ENCODE measurements at regions not wholly inside any gene's neighbourhood (a gene's known extent, or its start where the extent isn't known, plus 50 kb on each side); places are given as distances from the start of the nearest gene placed in this dataset.
A peak's percentile ranks its signal among the peaks of the same experiment; 100 is the strongest.

- no peak for DNase-seq (ENCODE audit: low spot score)
These were observed 107.0 kb upstream of the PDE1C start for GRCh38 chr7:32177232-32177631.

DNA sequence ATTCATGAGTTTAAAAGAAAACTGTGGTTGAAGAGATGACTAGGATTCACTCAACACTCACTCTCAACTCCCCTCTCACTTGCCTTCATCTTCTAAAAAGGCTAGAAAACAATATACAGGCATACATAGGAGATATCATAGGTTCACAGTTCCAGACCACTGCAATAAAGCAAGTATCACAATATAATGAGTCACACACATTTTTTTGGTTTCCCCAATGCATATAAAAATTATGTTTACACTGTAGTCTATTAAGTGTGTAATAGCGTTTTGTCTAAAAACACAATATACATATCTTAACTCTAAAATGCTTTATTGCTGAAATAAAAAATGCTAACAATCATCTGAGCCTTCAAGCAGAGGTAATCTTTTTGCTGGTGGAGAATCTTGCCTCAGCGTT is 104.9 kb upstream of the PDE1C start:
- no peak for DNase-seq (ENCODE audit: low spot score)

- no peak for DNase-seq (ENCODE audit: low spot score)
These were observed 101.0 kb upstream of the PDE1C start for GRCh38 chr7:32171248-32171647.

DNA sequence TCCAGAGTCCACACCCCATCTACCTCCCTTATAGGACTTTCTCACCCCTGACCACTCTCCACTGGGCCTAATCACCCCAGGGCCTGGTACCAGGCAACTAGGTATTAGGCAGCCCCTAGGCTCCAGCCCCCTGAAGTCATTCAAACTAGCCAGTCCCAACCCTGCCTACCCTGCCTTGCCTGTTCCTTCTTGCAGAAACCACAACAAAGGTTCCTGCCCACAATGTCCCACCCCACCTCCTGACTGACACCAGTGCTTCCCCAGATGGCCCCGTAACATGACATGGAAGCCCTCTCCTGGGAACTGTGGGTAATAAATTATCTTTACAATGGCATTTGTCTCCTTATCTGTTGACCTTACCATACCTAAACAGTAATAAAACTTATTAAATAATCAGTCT is 100.6 kb upstream of the PDE1C start:
- DNase-seq (ENCODE audit: low spot score), result no peak

DNA sequence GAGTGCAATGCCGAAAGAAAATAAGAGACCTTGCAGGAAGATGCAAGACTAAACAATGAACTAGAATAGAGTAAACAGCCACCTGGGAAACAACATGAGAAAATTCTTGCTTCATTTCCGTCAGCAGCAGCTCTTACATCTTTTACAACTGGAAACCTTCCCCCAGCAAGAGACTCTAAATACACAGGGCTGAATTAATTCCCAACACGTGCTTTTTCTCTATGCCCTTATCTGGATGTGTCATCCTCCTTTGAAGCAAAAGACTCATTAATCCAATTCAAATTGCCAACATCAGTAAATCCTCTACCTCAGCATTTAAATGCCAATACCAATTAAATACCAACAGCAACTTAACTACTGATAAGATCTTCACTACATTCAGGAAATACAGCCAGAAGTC is 99.0 kb upstream of the PDE1C start:
- DNase-seq (ENCODE audit: low spot score), result no peak

DNA sequence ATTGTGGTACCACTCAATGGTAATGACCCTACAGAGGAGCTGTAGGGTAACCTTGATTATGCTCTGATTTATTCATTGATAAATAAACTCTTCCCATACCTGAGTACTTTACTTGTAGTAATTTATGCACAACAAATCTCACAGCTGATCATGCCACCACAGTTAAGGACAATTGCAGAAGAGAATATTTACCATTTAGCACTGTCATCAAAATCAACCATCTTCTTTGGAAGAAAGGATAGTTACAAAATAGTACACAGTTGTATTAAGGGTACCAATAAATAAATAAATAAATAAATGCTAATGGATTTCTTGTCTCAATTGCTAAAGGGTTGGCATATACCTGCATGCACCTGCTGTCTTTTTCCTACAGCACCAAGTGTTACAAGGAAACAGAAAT is 97.6 kb upstream of the PDE1C start:
- DNase-seq (ENCODE audit: low spot score), result no peak

- no peak for DNase-seq (ENCODE audit: low spot score)
These were observed 97.0 kb upstream of the PDE1C start for GRCh38 chr7:32167256-32167655.

- DNase-seq (ENCODE audit: low spot score), result peak; percentile 62
These were observed 94.3 kb upstream of the PDE1C start for GRCh38 chr7:32164341-32164996.

DNA sequence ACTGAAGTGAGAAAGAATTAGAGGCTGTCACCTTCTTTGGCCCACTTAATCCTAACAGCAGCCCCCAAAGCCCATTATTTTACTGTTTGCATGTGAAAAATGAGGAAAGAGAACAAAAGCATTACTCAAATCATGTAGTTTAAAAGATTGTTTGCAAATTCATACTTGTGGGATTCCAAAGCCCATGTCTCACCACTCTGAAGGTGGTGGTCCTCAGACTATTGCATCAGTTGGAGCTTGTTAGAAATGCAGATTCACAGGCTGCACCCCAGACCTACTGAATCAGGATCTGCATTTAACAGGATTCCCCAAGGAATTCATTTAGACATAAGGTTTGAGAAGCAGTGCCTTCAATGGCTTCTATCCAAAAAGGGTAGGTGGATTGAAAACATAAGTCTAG is 93.7 kb upstream of the PDE1C start:
- no peak for DNase-seq (ENCODE audit: low spot score)

DNA sequence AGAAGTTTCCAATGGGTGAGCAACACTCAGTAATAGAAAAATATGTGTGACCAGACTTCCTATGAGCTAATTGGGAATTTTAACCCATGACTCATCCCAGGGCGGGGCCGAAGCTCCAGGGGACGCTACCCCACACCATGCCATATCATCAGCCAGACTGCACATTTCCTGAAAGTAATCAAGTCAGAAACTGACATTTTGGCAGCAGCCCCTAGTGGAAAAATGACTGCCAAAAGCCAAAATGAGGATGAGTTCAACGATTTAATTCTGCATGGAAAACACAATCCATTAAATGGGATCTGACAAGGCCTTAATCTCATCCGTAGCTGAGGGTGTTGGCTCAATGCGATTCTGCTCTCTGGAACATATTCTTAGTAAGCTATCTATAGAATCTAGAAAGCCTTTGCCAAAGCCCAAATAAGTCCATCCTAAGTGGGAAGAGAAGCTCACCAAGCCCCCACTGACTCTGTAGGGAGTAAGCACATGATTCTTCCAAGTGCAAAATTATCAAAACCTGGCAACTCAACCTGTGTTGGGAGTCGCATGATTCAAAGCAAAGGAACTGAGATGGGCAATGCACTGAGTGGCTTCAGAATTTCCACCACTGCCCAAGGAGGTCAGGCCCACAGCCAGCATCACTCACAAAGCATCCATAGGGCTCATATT is 93.1 kb upstream of the PDE1C start:
- peak; percentile 75 for DNase-seq (ENCODE audit: low spot score)

DNA sequence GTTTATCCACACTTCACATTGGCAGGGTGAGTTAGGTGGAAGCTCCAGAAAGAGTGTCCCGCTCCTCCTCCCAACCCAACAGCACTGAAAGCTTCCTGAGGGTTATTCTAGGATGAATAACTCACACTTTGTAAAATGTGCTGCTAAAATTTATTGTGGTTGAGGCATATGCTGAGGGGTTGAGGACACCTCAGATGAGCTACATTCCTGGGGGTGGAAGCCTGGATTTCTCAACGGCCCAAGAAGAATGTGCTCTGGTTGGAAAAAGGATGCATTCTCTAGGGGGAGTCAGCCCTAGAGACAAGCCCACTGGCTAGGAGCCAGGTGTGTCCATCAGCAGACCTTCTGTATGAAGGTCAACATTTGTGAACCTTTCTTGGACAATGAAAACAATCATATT is 91.5 kb upstream of the PDE1C start:
- DNase-seq (ENCODE audit: low spot score), result peak; percentile 73

- DNase-seq (ENCODE audit: low spot score), result no peak
These were observed 88.8 kb upstream of the PDE1C start for GRCh38 chr7:32158751-32159745.

GRCh38 chr7:32158076-32158475 is 87.9 kb upstream of the PDE1C start:
- DNase-seq (ENCODE audit: low spot score), result no peak

GRCh38 chr7:32155712-32156111 is 85.5 kb upstream of the PDE1C start:
- DNase-seq (ENCODE audit: low spot score), result no peak

DNA sequence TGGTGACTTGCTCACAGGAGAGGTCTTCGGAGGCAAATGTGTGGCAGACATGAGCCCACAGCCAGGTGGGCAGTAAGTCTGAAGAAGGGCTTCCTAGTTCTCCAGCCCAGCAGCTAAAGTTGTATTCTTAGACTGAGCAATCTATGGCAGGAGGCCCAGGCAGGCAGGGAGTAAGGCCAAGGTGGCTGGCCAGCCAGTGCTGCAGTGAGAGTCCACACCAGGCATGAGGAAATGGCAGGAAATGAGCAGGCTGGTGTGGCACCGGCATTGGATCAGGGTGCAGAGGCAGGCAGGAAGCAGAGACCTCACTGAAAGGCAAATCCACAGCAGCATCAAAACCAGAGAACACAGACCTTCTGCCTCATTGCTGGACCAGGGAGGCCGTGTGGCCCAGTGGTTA is 84.6 kb upstream of the PDE1C start:
- peak; percentile 61 for DNase-seq (ENCODE audit: low spot score)

DNA sequence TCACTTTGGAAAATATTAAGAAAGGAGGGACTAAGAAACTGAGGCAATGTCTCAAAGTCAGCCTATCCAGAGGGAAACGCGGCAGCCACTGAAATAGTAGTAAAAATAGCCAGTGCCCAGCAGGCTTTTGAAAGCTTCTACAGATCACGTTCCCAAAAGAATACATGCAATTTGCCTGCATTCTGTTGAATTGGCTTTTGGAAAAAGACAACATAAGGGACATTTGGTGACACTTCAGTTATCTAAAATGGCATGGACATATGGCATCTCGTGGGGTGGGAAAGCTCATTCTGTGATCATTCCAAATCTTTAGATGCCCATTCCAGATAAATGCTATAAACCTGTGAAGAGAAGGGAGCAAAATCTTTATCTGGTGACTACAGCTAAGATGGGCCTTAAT is 82.8 kb upstream of the PDE1C start:
- no peak for DNase-seq (ENCODE audit: low spot score)

GRCh38 chr7:32152576-32152975 is 82.4 kb upstream of the PDE1C start:
- no peak for DNase-seq (ENCODE audit: low spot score)

DNA sequence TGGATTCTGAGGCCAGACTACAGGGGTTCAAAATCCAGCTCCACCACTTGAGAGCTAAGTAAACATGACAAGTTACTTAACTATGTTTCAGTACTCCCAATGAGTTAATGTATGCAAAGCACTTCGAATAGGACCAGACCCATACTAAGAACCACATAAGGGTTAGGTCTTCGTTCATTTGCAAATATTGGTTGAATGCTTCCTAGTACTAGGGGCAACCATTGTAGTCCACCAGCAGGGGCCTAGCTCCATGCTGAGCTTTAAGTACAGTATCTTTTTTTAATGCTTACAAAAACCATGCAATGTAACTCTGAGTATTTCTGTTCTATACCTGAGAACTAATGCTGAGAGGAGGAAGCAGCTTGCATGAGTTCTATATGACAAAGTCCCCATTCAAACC is 80.4 kb upstream of the PDE1C start:
- DNase-seq (ENCODE audit: low spot score), result no peak

- no peak for DNase-seq (ENCODE audit: low spot score)
These were observed 79.8 kb upstream of the PDE1C start for GRCh38 chr7:32150039-32150438.

GRCh38 chr7:32147546-32148268 is 77.5 kb upstream of the PDE1C start:
- no peak for DNase-seq (ENCODE audit: low spot score)

DNA sequence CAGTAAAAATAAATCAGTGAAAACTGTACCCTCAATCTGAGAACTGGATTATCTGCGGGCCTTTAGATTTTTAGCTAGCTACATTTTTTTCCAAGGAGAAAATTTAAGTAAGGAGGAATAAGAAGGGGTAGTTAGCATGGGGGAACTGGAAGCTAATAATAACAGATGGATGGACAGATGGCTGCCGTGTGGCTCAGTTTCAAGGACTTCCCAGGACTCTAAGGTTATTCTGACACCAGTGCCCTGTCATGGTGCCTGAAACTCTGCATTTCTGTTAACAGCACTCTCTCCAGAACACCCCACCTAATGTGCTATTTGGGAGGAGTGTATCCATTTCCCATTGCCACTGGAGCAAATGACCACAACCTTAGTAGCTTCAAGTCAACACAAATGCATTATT is 75.7 kb upstream of the PDE1C start:
- no peak for DNase-seq (ENCODE audit: low spot score)

DNA sequence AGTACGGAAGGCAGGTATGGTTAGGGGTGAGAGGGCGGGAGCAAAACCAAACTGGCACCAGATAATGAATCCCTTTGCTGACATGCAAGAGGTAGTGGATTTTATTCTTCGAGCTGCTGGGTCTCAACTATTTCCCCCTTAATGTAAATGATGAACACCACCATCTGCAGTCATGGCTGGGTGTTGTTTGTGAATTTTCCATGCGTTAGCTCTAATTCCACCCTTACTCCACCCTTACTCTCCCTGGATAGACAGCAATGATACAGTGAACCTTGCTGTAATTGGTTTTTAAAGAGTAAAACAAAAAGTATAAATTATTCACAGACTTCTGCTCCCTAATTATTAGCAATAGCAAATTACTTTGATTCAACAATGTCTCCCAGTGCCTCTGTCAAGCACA is 74.5 kb upstream of the PDE1C start:
- no peak for DNase-seq (ENCODE audit: low spot score)
